PC-3 (cell line): ENCODE measurements at regions not wholly inside any gene's neighbourhood (a gene's known extent, or its start where the extent isn't known, plus 50 kb on each side); places are given as distances from the start of the nearest gene placed in this dataset.

ENCODE experiments used
- ATAC-seq: fragments of 200-7000 bp; cut with Tn5 transposase; 2 replicates; pipeline ENCODE4 v1.9.1; 2020; ENCODE audit warnings: mild to moderate bottlenecking, moderate library complexity
- BruUV-seq: library from RNA; stranded (reverse); fragments of 400-500 nt; replicated peaks from 2 replicates; lab custom pipeline; 2021; lab: Mats Ljungman, UMichigan
- CTCF ChIA-PET: fragments of 300-600 bp; sonication (Branson Sonifier 250); formaldehyde crosslinking; loops from one replicate; lab custom pipeline; 2022; ENCODE audit warnings: antibody characterized with exemption; lab: Charles Lee
- POLR2A ChIA-PET: fragments of 300-600 bp; sonication (Branson Sonifier 250); formaldehyde crosslinking; loops from one replicate; lab custom pipeline; 2022; ENCODE audit warnings: antibody characterized with exemption; ENCODE audit not compliant: unreplicated experiment; lab: Charles Lee
- DNase-seq: peaks from one replicate; pipeline ENCODE4 v3.0.0-alpha.2; 2015
- H2AFZ ChIP-seq: fragments of 300-600 bp; sonication (generic); 2 replicates; pipeline ENCODE4 v1.6.0; 2016; ENCODE audit warnings: antibody characterized with exemption, low read length
- H3F3A ChIP-seq: fragments of 300-600 bp; sonication (generic); one replicate; pipeline ENCODE4 v1.6.0; 2017; ENCODE audit warnings: antibody characterized with exemption, low read length, control low read depth, mild to moderate bottlenecking; ENCODE audit not compliant: unreplicated experiment
- H3K27ac ChIP-seq: fragments of 300-600 bp; sonication (generic); 2 replicates; pipeline ENCODE4 v1.5.1; 2016; ENCODE audit warnings: mild to moderate bottlenecking, low read length
- H3K27me3 ChIP-seq: fragments of 300-600 bp; sonication (generic); 2 replicates; pipeline ENCODE4 v1.6.1; 2016; ENCODE audit warnings: low read length, mixed read lengths
- H3K36me3 ChIP-seq: fragments of 300-600 bp; sonication (generic); 2 replicates; pipeline ENCODE4 v1.6.1; 2016; ENCODE audit warnings: low read depth, mixed run types, low read length, mixed read lengths
- H3K4me1 ChIP-seq: fragments of 300-600 bp; sonication (generic); 2 replicates; pipeline ENCODE4 v1.5.1; 2016; ENCODE audit warnings: low read length; ENCODE audit not compliant: insufficient read depth
- H3K4me2 ChIP-seq: fragments of 300-600 bp; sonication (generic); 2 replicates; pipeline ENCODE4 v1.6.0; 2016; ENCODE audit warnings: low read length
- H3K4me3 ChIP-seq: fragments of 300-600 bp; sonication (generic); 2 replicates; pipeline ENCODE4 v1.5.1; 2016; ENCODE audit warnings: mild to moderate bottlenecking, low read length, mixed read lengths
- H3K79me2 ChIP-seq: fragments of 300-600 bp; sonication (generic); 2 replicates; pipeline ENCODE4 v1.6.1; 2017; ENCODE audit warnings: low read length, mixed read lengths
- H3K9ac ChIP-seq: fragments of 300-600 bp; sonication (generic); 2 replicates; pipeline ENCODE4 v1.6.0; 2016; ENCODE audit warnings: mild to moderate bottlenecking, low read length
- H3K9me2 ChIP-seq: fragments of 300-600 bp; sonication (generic); replicated peaks from 2 replicates; pipeline ENCODE4 v1.6.1; 2016; ENCODE audit warnings: mixed run types, low read length, mixed read lengths
- H3K9me3 ChIP-seq: fragments of 300-600 bp; sonication (generic); 2 replicates; pipeline ENCODE4 v1.6.1; 2016; ENCODE audit warnings: low read length, mixed read lengths
- H4K20me1 ChIP-seq: fragments of 300-600 bp; sonication (generic); 2 replicates; pipeline ENCODE4 v1.6.1; 2016; ENCODE audit warnings: low read length, mixed read lengths
- CTCF ChIP-seq: fragments of 300-600 bp; sonication (generic); conservative IDR thresholded peaks from 2 replicates; pipeline ENCODE4 v1.5.1; 2017; ENCODE audit warnings: antibody characterized with exemption, low read depth, mild to moderate bottlenecking, low read length
- EZH2 ChIP-seq: fragments of 300-600 bp; sonication (generic); IDR thresholded peaks from one replicate; pipeline ENCODE4 v1.6.1; 2017; ENCODE audit warnings: antibody characterized with exemption, mild to moderate bottlenecking, low read length; ENCODE audit not compliant: unreplicated experiment
- EZH2phosphoT487 ChIP-seq: fragments of 300-600 bp; sonication (generic); IDR thresholded peaks from 2 replicates; pipeline ENCODE4 v1.6.1; 2018; ENCODE audit warnings: mild to moderate bottlenecking, antibody characterized with exemption, low read length, borderline replicate concordance
- intact Hi-C: fragments of 100-400 bp; cut with micrococcal nuclease; formaldehyde crosslinking; loops from 2 replicates; pipeline ENCODE4 v1.9.0; 2023

GRCh38 chr13:50280441-50280937, 265.2 kb downstream of the KCNRG start:
- no peaks in the 10 kb centered on the region for H3K9me2 ChIP-seq
- no peak for ATAC-seq
- ChIA-PET POLR2A (no interaction called here), CTCF (no interaction called here)
- H3K9ac ChIP-seq = no peak overlapping the region
- H3K4me2 ChIP-seq = no peak overlapping the region
- H4K20me1 ChIP-seq = no peaks in the 10 kb centered on the region
- H3K4me1 ChIP-seq = no peaks in the 10 kb centered on the region
- intact Hi-C loops = no loop called here
- no peaks in the 10 kb centered on the region for H3K79me2 ChIP-seq
- no peak for DNase-seq
- no TSS peak for BruUV-seq
- no peak overlapping the region for H2AFZ ChIP-seq
- no peak overlapping the region for H3K27ac ChIP-seq
- H3F3A ChIP-seq = no peaks in the 10 kb centered on the region
- H3K4me3 ChIP-seq = no peak overlapping the region
- no peaks in the 10 kb centered on the region for H3K9me3 ChIP-seq
- no peaks in the 10 kb centered on the region for H3K27me3 ChIP-seq
- no peak for TF ChIP-seq EZH2
- TF ChIP-seq CTCF = no peak
- no peak for TF ChIP-seq EZH2phosphoT487
- H3K36me3 ChIP-seq = no peaks in the 10 kb centered on the region

GRCh38 chr13:50282016-50282415, 266.8 kb downstream of the KCNRG start:
- Histone ChIP-seq H3K27ac (no peak overlapping the region), H3K27me3 (no peaks in the 10 kb centered on the region), H3K4me1 (no peaks in the 10 kb centered on the region), H3K4me3 (no peak overlapping the region), H2AFZ (no peak overlapping the region), H3K9ac (no peak overlapping the region), H3K9me3 (no peaks in the 10 kb centered on the region), H3K9me2 (no peaks in the 10 kb centered on the region), H3F3A (no peaks in the 10 kb centered on the region), H3K36me3 (no peaks in the 10 kb centered on the region), H3K79me2 (no peaks in the 10 kb centered on the region), H4K20me1 (no peaks in the 10 kb centered on the region), H3K4me2 (no peak overlapping the region)
- ChIA-PET POLR2A (no interaction called here), CTCF (no interaction called here)
- no TSS peak for BruUV-seq
- intact Hi-C loops = no loop called here
- DNase-seq (no peak), ATAC-seq (no peak)
- TF ChIP-seq EZH2phosphoT487 (no peak), EZH2 (no peak), CTCF (no peak)

- DNase-seq (no peak), ATAC-seq (no peak)
- Histone ChIP-seq H3K79me2 (no peaks in the 10 kb centered on the region), H3K36me3 (no peaks in the 10 kb centered on the region), H3K9me3 (no peaks in the 10 kb centered on the region), H3K9me2 (no peaks in the 10 kb centered on the region), H3F3A (no peaks in the 10 kb centered on the region), H3K4me2 (no peak overlapping the region), H4K20me1 (no peaks in the 10 kb centered on the region), H3K4me3 (no peak overlapping the region), H3K27me3 (no peaks in the 10 kb centered on the region), H2AFZ (no peak overlapping the region), H3K27ac (no peak overlapping the region), H3K4me1 (no peaks in the 10 kb centered on the region), H3K9ac (no peak overlapping the region)
- intact Hi-C loops = no loop called here
- no TSS peak for BruUV-seq
- POLR2A ChIA-PET = no interaction called here
- CTCF ChIA-PET = no interaction called here
- no peak for TF ChIP-seq EZH2
- TF ChIP-seq EZH2phosphoT487 = no peak
- TF ChIP-seq CTCF = no peak
Measured at GRCh38 chr13:50283017-50283416, 267.8 kb downstream of the KCNRG start.
